ENCODE measurements at regions not wholly inside any gene's neighbourhood (a gene's known extent, or its start where the extent isn't known, plus 50 kb on each side); places are given as distances from the start of the nearest gene placed in this dataset.

GRCh38 chr12:66902020-66902419, 223.1 kb upstream of the GRIP1 start:
- Histone ChIP-seq H2BK15ac (ENCODE audit: low read depth, low read length) (no peak overlapping the region), H2BK20ac (ENCODE audit: low read depth, low read length, poor library complexity, severe bottlenecking) (no peak overlapping the region), H2AK5ac (ENCODE audit: insufficient read length, low read length) (no peak overlapping the region), H3K56ac (ENCODE audit: insufficient read length, low read depth, low read length) (no peak overlapping the region), H2BK12ac (ENCODE audit: insufficient read length, low read depth, low read length) (no peak overlapping the region), H3K9me3 (ENCODE audit: control insufficient read depth, low read depth, low read length) (no peaks in the 10 kb centered on the region), H3K4me1 (ENCODE audit: insufficient read depth, low read length) (peaks cover 4% of the 10 kb centered on the region; the same call in 1 of the 2 replicates), H3K14ac (ENCODE audit: insufficient read depth, low read length) (no peak overlapping the region), H3K27ac (ENCODE audit: insufficient read length, low read depth, low read length) (no peak overlapping the region), H3K23me2 (ENCODE audit: insufficient read length, low read depth, low read length, poor library complexity, severe bottlenecking) (no peaks in the 10 kb centered on the region), H3K9ac (ENCODE audit: extremely low read depth, insufficient read length, low read length) (no peak overlapping the region), H3K18ac (ENCODE audit: insufficient read length, low read depth, low read length) (no peak overlapping the region), H3T11ph (ENCODE audit: low read length) (no peak overlapping the region), H2BK5ac (ENCODE audit: insufficient read length, low read length) (no peak overlapping the region), H3K4me2 (ENCODE audit: insufficient read depth, insufficient read length, low read length) (no peak overlapping the region), H3K23ac (ENCODE audit: insufficient read length, low read depth, low read length) (no peak overlapping the region), H3K4ac (ENCODE audit: low read depth, low read length) (no peak overlapping the region), H3K27me3 (ENCODE audit: insufficient read depth, low read length) (no peaks in the 10 kb centered on the region), H3K79me1 (ENCODE audit: insufficient read depth, low read depth, low read length, poor library complexity, severe bottlenecking) (no peaks in the 10 kb centered on the region), H2BK120ac (ENCODE audit: low read depth, low read length, poor library complexity, severe bottlenecking) (no peak overlapping the region), H4K5ac (ENCODE audit: insufficient read length, low read depth, low read length) (no peak overlapping the region), H4K8ac (replicated peaks; ENCODE audit: insufficient read length, low read depth, low read length) (no peak overlapping the region), H4K91ac (ENCODE audit: insufficient read length, low read depth, low read length) (no peak overlapping the region), H4K20me1 (ENCODE audit: control insufficient read depth, insufficient read depth, insufficient read length) (no peaks in the 10 kb centered on the region), H3K79me2 (ENCODE audit: insufficient read depth, low read length) (no peaks in the 10 kb centered on the region), H2AFZ (ENCODE audit: low read length) (no peak overlapping the region)
- DNase-seq: no peak
- Mint-ChIP-seq H3K27me3 (ENCODE audit: low read depth) (no peaks in the 10 kb centered on the region), H3K4me1 (peaks cover 8 to 13% of the 10 kb centered on the region in 2 experiments), H3K9me3 (no peaks in the 10 kb centered on the region; a peak in 1 of 5 replicates), H3K4me3 (no peak overlapping the region), H3K27ac (no peak overlapping the region), H3K36me3 (ENCODE audit: insufficient read depth in 1 of 3, low read depth in 3 of 3) (no peaks in the 10 kb centered on the region)
- no peak for TF ChIP-seq CTCF (conservative IDR thresholded peaks at IDR 0.05)
